Stimulated activated CD8-positive, alpha-beta memory T cell treated with anti-CD3 and anti-CD28 coated beads, Interleukin-15, amount 100 ng/mL, for 48 hours (primary cell): ENCODE measurements at regions not wholly inside any gene's neighbourhood (a gene's known extent, or its start where the extent isn't known, plus 50 kb on each side); places are given as distances from the start of the nearest gene placed in this dataset.
"Not testable (repeated sequence)": the region's sequence is repeated elsewhere in the genome, so short reads cannot be mapped to it uniquely, and the experiment has no call there.

Experiments used
- DNase-seq, 2 donors: peaks; one replicate each; pipeline ENCODE4 v3.0.0-alpha.2; 2020; ENCODE audit warnings: low read depth in 2 of 2

DNA sequence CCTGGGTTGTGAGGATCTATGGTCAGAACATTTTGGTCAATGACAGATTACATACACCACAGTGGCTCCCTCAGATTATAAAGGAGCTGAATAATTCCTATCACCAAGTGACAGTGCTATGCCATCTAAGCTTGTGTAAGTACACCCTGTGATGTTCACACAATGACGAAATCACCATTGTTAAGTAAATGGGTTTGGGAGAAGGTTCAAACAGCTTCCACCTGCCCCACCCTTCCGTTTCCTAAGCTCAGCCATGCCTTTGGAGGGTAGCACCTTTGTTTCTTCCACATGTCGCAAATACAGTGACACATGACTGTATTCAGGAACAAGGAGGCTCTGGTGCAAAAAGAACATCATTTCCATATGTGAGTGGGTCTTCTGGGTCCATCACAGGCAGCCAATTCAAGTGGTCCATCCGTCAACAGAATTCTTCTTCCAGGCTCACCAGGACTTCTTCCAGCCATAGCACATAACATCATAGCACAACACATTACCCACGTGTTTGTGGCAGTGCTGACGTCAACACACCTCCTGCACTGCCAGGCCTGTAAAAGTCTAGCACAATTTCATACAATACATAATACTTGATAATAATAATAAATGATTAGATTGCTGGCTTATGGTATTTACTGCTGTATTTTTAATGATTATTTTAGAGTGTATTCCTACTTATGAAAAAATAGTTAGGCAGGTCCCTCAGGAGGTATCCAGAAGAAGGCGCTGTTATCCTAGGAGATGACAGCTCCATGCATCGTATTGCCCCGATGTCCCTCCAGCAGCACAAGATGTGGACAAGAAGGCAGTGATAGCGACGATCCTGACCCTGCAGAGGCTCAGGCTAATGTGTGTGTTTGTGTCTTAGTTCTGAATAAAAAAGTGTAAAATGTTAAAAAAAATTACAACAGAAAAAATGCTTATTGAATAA, 264.8 kb downstream of the ANAPC1 start:
- DNase-seq, result no peak

- DNase-seq, result no peak
These were observed 263.7 kb downstream of the ANAPC1 start for GRCh38 chr2:111620281-111620680.

GRCh38 chr2:111622859-111623258, 261.1 kb downstream of the ANAPC1 start:
- DNase-seq, result no peak

GRCh38 chr2:111623380-111623779, 260.6 kb downstream of the ANAPC1 start:
- no peak for DNase-seq

GRCh38 chr2:111624411-111625156, 259.4 kb downstream of the ANAPC1 start:
- DNase-seq, result no peak

GRCh38 chr2:111625157-111625537, 258.8 kb downstream of the ANAPC1 start:
- DNase-seq, result not testable (repeated sequence)

GRCh38 chr2:111626037-111626864, 257.7 kb downstream of the ANAPC1 start:
- DNase-seq, result peak in 1 of 2 donors; percentile 29

- DNase-seq, result no peak
These were observed 257.2 kb downstream of the ANAPC1 start for GRCh38 chr2:111626865-111627163.

GRCh38 chr2:111627256-111627655, 256.7 kb downstream of the ANAPC1 start:
- no peak for DNase-seq

- no peak for DNase-seq
These were observed 255.8 kb downstream of the ANAPC1 start for GRCh38 chr2:111628221-111628620.

DNA sequence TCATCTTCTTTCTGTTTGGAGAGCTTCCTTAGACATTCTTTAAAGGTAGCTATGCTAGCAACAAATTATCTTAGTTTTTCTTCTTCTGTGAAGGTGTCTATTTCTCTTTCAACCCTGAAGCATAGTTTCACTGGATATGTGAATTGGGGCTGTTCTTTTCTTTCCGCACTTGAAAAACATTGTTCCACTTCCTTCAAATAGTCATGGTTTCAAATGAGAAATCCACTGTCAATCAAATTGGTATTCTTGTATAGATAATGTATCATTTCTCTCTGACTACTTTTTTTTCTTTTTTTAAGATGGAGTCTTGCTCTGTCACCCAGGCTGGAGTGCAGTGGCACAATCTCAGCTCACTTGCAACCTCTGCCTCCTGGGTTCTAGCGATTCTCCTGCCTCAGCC, 254.0 kb downstream of the ANAPC1 start:
- no peak for DNase-seq

- DNase-seq, result no peak
These were observed 251.3 kb downstream of the ANAPC1 start for GRCh38 chr2:111632661-111633060.

GRCh38 chr2:111633189-111633588, 250.8 kb downstream of the ANAPC1 start:
- no peak for DNase-seq

DNA sequence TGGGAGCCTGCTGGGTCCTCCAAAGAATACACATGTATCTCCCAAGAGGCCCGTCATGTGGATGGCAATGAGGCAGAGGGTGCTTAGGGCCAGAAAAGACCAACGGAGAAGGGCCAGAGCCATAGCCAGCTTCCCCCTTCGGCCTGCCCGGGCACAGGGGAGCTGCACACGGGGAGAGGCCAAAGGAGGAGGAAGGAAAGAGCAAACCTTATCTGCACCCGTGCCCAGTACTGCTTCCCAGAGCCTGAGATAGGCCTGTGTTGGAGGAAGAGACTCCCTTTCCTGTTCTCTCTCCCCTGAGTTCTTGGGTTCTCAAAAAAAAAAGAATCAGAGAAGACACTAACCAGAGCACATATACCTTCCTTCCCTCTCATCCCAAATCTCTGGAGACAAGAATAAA, 250.3 kb downstream of the ANAPC1 start:
- DNase-seq, result no peak

DNA sequence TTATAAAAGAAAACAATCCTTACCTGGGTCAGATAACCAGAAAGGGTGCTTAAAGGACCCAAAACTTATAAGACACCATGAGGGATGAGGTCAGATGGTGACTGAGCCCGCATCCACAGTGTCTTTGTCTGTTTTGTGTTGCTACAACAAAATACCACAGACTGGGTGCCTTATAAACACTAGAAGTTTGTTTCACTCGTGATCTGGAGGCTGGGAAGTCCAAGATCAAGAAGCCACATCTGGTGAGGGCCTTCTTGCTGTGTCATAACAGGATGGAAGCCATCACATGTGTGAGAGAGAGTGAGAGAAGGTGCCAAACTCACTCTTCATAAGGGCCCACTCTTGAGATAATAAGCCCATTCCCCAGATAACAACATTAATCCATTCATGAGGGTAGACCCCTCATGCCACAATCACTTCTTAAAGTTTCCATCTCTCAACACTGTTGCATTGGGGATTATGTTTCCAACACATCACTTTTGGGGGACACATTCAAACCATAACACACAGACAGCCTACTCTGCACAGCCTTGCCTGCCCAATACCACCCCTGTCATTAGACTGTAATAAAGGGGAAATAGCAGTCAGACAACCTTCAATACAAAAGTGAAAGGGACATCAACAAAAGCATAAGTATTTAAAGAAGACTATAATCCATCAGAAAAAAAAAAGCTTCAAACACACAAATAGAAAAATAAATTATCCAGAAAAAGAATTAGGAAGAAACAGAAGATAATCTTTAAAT, 249.8 kb downstream of the ANAPC1 start:
- no peak for DNase-seq

GRCh38 chr2:111634995-111635538, 248.9 kb downstream of the ANAPC1 start:
- no peak for DNase-seq

DNA sequence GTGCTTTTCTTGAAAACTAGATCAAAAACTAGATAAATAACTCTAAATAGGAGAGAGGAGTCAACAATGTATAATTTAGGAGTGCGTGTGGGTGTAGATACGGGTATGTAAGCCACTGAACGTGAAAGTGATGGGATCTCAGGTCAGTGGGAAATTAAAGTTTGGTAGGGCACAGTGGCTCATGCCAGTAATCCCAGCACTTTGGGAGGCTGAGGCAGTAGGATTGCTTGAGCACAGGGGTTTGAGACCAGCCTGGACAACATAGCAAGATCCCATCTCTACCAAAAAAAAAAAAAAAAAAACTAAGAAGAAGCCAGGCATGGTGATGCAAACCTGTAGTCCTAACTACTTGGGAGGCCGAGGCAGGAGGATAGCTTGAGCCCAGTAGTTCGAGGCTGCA, 247.1 kb downstream of the ANAPC1 start:
- no peak for DNase-seq

DNA sequence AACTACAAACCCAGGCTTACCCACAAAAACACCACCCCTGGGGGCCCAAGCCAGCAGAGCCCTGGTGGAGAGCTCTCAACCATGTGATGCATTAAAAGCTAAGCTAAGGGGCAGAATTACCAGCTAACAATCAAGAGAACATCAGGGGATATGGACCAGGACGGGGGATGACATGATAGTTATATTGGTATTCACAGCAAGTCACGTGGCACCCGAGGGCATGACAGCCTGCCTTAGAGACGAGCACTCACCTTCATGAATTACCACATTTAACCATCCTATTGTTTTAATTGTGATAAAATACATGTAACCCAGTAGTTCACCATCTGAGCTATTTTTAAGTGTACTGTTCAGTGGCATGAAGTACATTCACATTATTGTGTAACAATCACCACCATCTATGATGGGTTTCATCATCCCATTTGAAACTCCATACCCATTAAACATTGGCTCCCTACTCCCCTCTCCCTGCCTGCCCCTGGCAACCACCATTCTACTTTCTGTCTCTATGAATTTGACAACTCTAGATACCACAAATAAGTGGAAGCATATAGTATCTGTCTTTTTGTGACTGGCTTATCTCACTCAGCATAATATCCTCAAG, 245.6 kb downstream of the ANAPC1 start:
- DNase-seq, result no peak

- DNase-seq, result no peak
These were observed 243.5 kb downstream of the ANAPC1 start for GRCh38 chr2:111640480-111640879.

DNA sequence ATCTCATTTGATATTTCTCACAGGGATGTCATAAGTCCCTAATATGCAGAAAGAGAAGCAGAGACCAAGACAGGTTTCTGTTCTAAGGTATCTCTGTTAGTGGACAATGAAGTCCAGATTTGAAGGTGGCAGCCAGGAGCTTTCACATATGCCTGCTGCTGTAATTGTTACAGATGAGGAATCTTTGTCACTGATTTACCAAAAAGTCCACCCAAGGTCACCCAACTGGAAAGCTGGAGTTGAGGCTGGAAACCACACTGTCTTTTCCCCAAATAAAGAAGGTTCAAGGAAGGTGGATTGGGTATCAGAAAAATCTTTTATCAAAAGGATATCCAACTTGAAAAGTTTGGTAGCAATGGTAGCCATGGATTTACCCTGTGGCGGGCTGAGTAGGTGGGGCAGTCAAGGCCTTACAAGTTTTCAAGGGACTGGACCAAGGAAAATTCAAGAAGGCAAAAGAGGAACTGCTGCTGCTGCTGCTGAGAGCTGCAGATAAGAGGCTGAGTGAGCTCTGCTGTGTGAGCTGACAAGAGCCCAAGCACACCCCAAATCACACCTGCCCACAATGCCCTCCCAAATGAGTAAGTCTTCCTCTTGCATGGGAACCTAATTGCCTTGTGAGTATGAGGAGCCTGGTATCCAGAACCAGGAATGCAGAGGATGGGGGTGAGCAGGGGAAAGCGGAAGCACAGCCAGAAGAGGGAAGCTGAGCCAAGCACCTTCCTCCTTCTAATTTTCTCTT, 241.2 kb downstream of the ANAPC1 start:
- DNase-seq, result no peak
